K562 (cell line): ENCODE measurements at regions not wholly inside any gene's neighbourhood (a gene's known extent, or its start where the extent isn't known, plus 50 kb on each side); places are given as distances from the start of the nearest gene placed in this dataset.

Experiments used
- ATAC-seq: fragments of 200-7000 bp; cut with Tn5 transposase; 3 replicates; pipeline ENCODE4 v1.9.1; 2020; ENCODE audit warnings: moderate library complexity
- BruUV-seq: library from RNA; stranded (reverse); fragments of 400-500 nt; replicated peaks from 2 replicates; lab custom pipeline; 2021; lab: Mats Ljungman, UMichigan
- CTCF ChIA-PET: fragments of 300-600 bp; formaldehyde crosslinking; extraction: SDS; loops from one replicate; lab custom pipeline; 2021; ENCODE audit warnings: low intra/inter-chr PET ratio; lab: Yijun Ruan, JAX
- POLR2A ChIA-PET: fragments of 300-600, 350-650 bp; sonication (Branson Sonifier 250); formaldehyde crosslinking; extraction: SDS; loops from one replicate; lab custom pipeline; 2021; ENCODE audit warnings: antibody characterized with exemption, inconsistent platforms; lab: Yijun Ruan, JAX
- DNase-seq, 4 experiments: peaks; one replicate each; pipeline versions ENCODE4 v3.0.0 to v3.0.0-alpha.2; 2011 to 2018; ENCODE audit warnings: low spot score in 3 of 4, mixed read lengths in 3 of 4; ENCODE audit errors: extremely low read depth in 1 of 4
- FAIRE-seq: peaks from 2 replicates; lab custom pipeline; 2011; peaks lifted over from hg19 to GRCh38; lab: Jason Lieb, UNC
- H2AFZ ChIP-seq: 2 replicates; pipeline ENCODE4 v1.6.0; 2011; ENCODE audit warnings: low read depth, low read length, control low read depth, inconsistent platforms
- H3K27ac ChIP-seq: fragments of 200-600 bp; 3 replicates; pipeline ENCODE4 v1.8.0; 2011; ENCODE audit warnings: low read depth, mild to moderate bottlenecking, control low read depth, inconsistent platforms, low read length, moderate library complexity, mixed read lengths; ENCODE audit errors: extremely low read depth
- H3K27me3 ChIP-seq, 2 experiments: fragments of 300-600 bp in 1 of 2; 2 replicates in 1 of 2; 3 replicates in 1 of 2; pipeline versions ENCODE4 v1.6.0 to v1.8.0; 2011; ENCODE audit warnings: inconsistent platforms in 2 of 2, low read length in 2 of 2, mild to moderate bottlenecking in 1 of 2, mixed read lengths in 1 of 2, moderate library complexity in 1 of 2; ENCODE audit not compliant: control insufficient read depth in 2 of 2, insufficient read depth in 2 of 2
- H3K36me3 ChIP-seq: fragments of 300-600 bp; 3 replicates; pipeline ENCODE4 v1.8.0; 2011; ENCODE audit warnings: mild to moderate bottlenecking, low read length, inconsistent platforms; ENCODE audit not compliant: control insufficient read depth, insufficient read depth
- H3K4me1 ChIP-seq, 2 experiments: fragments of 200-600 bp in 1 of 2; replicated peaks in 1 of 2; 2 replicates in 1 of 2; 3 replicates in 1 of 2; pipeline versions ENCODE4 v1.5.1 to v1.8.0; 2011; ENCODE audit warnings: inconsistent platforms in 2 of 2, low read length in 2 of 2, mild to moderate bottlenecking in 1 of 2, mixed read lengths in 1 of 2, moderate library complexity in 1 of 2; ENCODE audit not compliant: control insufficient read depth in 2 of 2, insufficient read depth in 2 of 2
- H3K4me2 ChIP-seq: 2 replicates; pipeline ENCODE4 v1.6.1; 2011; ENCODE audit warnings: low read length, control low read depth, inconsistent platforms, mixed read lengths; ENCODE audit not compliant: insufficient read depth
- H3K4me3 ChIP-seq: fragments of 200-600 bp; sonication (generic), shearing (Covaris generic); 2 replicates; pipeline ENCODE4 v1.5.1; 2016; ENCODE audit warnings: control low read depth, inconsistent platforms
- H3K79me2 ChIP-seq: fragments of 200-600 bp; 3 replicates; pipeline ENCODE4 v1.8.0; 2011; ENCODE audit warnings: low read length, inconsistent platforms; ENCODE audit not compliant: control insufficient read depth, insufficient read depth
- H3K9ac ChIP-seq, 2 experiments: 2 replicates each; pipeline versions ENCODE4 v1.6.0 to v1.6.1; 2011; ENCODE audit warnings: low read depth in 2 of 2, low read length in 2 of 2, control low read depth in 1 of 2, inconsistent platforms in 1 of 2, mild to moderate bottlenecking in 1 of 2, mixed read lengths in 1 of 2; ENCODE audit not compliant: insufficient read depth in 1 of 2
- H3K9me1 ChIP-seq: one replicate; pipeline ENCODE4 v1.6.0; 2011; ENCODE audit warnings: inconsistent platforms, mild to moderate bottlenecking, low read length, moderate library complexity; ENCODE audit not compliant: control insufficient read depth, insufficient read depth
- H3K9me3 ChIP-seq: replicated peaks from 2 replicates; pipeline ENCODE4 v1.5.1; 2011; ENCODE audit warnings: low read depth, low read length, inconsistent platforms; ENCODE audit not compliant: control insufficient read depth, insufficient read depth
- H4K20me1 ChIP-seq: replicated peaks from 2 replicates; pipeline ENCODE4 v1.6.1; 2011; ENCODE audit warnings: low read length, inconsistent platforms, mixed read lengths; ENCODE audit not compliant: control insufficient read depth, insufficient read depth
- ARNT ChIP-seq, 2 experiments: fragments of 450-650 bp; IDR thresholded peaks; 2 replicates each; pipeline ENCODE4 v1.6.1; 2016; ENCODE audit warnings: mild to moderate bottlenecking in 1 of 2
- BCL6 ChIP-seq: fragments of 250-450 bp; sonication (Bioruptor Pico); IDR thresholded peaks from 2 replicates; pipeline ENCODE4 v1.4.0; 2020
- MYNN ChIP-seq, 2 experiments: sonication (generic); formaldehyde crosslinking in 1 of 2; IDR thresholded peaks; 2 replicates each; pipeline versions ENCODE4 v1.5.0 to v1.6.1; 2016 to 2020; ENCODE audit warnings: antibody characterized with exemption in 1 of 2, missing genetic modification reagents in 1 of 2
- NFATC3 ChIP-seq: fragments of 450-650 bp; IDR thresholded peaks from 2 replicates; pipeline ENCODE4 v1.6.1; 2017; ENCODE audit warnings: mild to moderate bottlenecking
- PREB ChIP-seq: sonication (generic); formaldehyde crosslinking; IDR thresholded peaks from 2 replicates; pipeline ENCODE4 v1.8.1; 2023; ENCODE audit warnings: mild to moderate bottlenecking, missing genetic modification reagents
- PYGO2 ChIP-seq: fragments of 450-650 bp; IDR thresholded peaks from 2 replicates; pipeline ENCODE4 v1.6.1; 2016; ENCODE audit warnings: mild to moderate bottlenecking, missing genetic modification characterization, moderate library complexity, missing compliant biosample characterization
- SOX6 ChIP-seq: fragments of 450-650 bp; IDR thresholded peaks from 2 replicates; pipeline ENCODE4 v1.6.1; 2014; ENCODE audit warnings: mild to moderate bottlenecking
- STAT5A ChIP-seq: IDR thresholded peaks from 2 replicates; pipeline ENCODE4 v1.6.1; 2012; ENCODE audit warnings: low read length, inconsistent platforms, borderline replicate concordance
- ZNF785 ChIP-seq: fragments of 250-450 bp; sonication (Bioruptor Pico); IDR thresholded peaks from 2 replicates; pipeline ENCODE4 v1.4.0; 2020; ENCODE audit warnings: mild to moderate bottlenecking
- WGBS: fragments of 100-300 bp; shearing (Covaris generic); methylation state at CpG from one replicate; pipeline ENCODE4 v1.1.6; 2016; ENCODE audit warnings: low coverage, mixed read lengths; ENCODE audit not compliant: insufficient coverage; ENCODE audit errors: missing lambda C conversion rate; 5-methylcytosine and 5-hydroxymethylcytosine counted together
- in situ Hi-C: fragments of 300-500 bp; cut with MboI; formaldehyde crosslinking; loops from 4 replicates; pipeline ENCODE4 v1.15.0; 2018; ENCODE audit warnings: inconsistent platforms, mixed read lengths
- intact Hi-C: fragments of 100-400 bp; cut with micrococcal nuclease; formaldehyde crosslinking; loops from 2 replicates; pipeline ENCODE4 v1.14.2; 2022
- TF ChIP-seq, protein P1 (sequence below): sonication (generic); formaldehyde crosslinking; IDR thresholded peaks from 2 replicates; pipeline ENCODE4 v1.8.0; 2023; ENCODE audit warnings: mild to moderate bottlenecking, missing genetic modification reagents

- 0% methylated on average over 1 of the region's 1 CpG for WGBS
- no peaks in the 10 kb centered on the region for H3K79me2 ChIP-seq
- BruUV-seq: no TSS peak
- no peaks in the 10 kb centered on the region for H3K9me1 ChIP-seq
- DNase-seq: no peak
- H3K27me3 ChIP-seq: no peaks in the 10 kb centered on the region
- no peak overlapping the region for H3K4me2 ChIP-seq
- CTCF ChIA-PET: no interaction called here
- TF ChIP-seq, protein P1, sequence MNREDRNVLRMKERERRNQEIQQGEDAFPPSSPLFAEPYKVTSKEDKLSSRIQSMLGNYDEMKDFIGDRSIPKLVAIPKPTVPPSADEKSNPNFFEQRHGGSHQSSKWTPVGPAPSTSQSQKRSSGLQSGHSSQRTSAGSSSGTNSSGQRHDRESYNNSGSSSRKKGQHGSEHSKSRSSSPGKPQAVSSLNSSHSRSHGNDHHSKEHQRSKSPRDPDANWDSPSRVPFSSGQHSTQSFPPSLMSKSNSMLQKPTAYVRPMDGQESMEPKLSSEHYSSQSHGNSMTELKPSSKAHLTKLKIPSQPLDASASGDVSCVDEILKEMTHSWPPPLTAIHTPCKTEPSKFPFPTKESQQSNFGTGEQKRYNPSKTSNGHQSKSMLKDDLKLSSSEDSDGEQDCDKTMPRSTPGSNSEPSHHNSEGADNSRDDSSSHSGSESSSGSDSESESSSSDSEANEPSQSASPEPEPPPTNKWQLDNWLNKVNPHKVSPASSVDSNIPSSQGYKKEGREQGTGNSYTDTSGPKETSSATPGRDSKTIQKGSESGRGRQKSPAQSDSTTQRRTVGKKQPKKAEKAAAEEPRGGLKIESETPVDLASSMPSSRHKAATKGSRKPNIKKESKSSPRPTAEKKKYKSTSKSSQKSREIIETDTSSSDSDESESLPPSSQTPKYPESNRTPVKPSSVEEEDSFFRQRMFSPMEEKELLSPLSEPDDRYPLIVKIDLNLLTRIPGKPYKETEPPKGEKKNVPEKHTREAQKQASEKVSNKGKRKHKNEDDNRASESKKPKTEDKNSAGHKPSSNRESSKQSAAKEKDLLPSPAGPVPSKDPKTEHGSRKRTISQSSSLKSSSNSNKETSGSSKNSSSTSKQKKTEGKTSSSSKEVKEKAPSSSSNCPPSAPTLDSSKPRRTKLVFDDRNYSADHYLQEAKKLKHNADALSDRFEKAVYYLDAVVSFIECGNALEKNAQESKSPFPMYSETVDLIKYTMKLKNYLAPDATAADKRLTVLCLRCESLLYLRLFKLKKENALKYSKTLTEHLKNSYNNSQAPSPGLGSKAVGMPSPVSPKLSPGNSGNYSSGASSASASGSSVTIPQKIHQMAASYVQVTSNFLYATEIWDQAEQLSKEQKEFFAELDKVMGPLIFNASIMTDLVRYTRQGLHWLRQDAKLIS (CRISPR knock-in tag): no peak
- no peak for TF ChIP-seq MYNN (IDR thresholded peaks at IDR 0.05)
- no peak for TF ChIP-seq MYNN (CRISPR knock-in tag; IDR thresholded peaks at IDR 0.05)
- TF ChIP-seq PYGO2 (tag): no peak
- no peak for TF ChIP-seq PREB (CRISPR knock-in tag)
- TF ChIP-seq BCL6 (CRISPR knock-in tag): no peak
- TF ChIP-seq SOX6: no peak
- TF ChIP-seq NFATC3: no peak
- TF ChIP-seq ARNT (IDR thresholded peaks at IDR 0.05): no peak
- TF ChIP-seq STAT5A: no peak
- TF ChIP-seq ZNF785 (CRISPR knock-in tag): no peak
- no peak for ATAC-seq
- no peak overlapping the region for H3K27ac ChIP-seq
- intact Hi-C loops: loop anchor here (10.0 kb wide), 1 partner anchor 76 kb away; no protein-coding TSS in a partner anchor
- in situ Hi-C loops: no loop called here
- H3K36me3 ChIP-seq: no peaks in the 10 kb centered on the region
- H2AFZ ChIP-seq: no peak overlapping the region
- H3K9ac ChIP-seq: no peak overlapping the region
- POLR2A ChIA-PET: no interaction called here
- FAIRE-seq: no peak
- no peak overlapping the region for H3K4me3 ChIP-seq
- no peaks in the 10 kb centered on the region for H3K4me1 ChIP-seq
- H3K9me3 ChIP-seq: no peaks in the 10 kb centered on the region
- H4K20me1 ChIP-seq: no peaks in the 10 kb centered on the region
Measured at GRCh38 chr18:27411013-27411412, 225.9 kb upstream of the CHST9 start.
